H1 (cell line): ENCODE measurements at regions not wholly inside any gene's neighbourhood (a gene's known extent, or its start where the extent isn't known, plus 50 kb on each side); places are given as distances from the start of the nearest gene placed in this dataset.

Source experiments
- ASH2L ChIP-seq: fragments of 200-600, 300-600 bp; sonication (generic); IDR thresholded peaks from one replicate; pipeline ENCODE4 v1.7.1; 2017; ENCODE audit warnings: low read length
- ATF3 ChIP-seq: IDR thresholded peaks from 2 replicates; pipeline ENCODE4 v1.6.1; 2011; ENCODE audit warnings: low read depth, mild to moderate bottlenecking, low read length; ENCODE audit not compliant: insufficient read depth
- EGR1 ChIP-seq: IDR thresholded peaks from 2 replicates; pipeline ENCODE4 v1.6.1; 2011; ENCODE audit warnings: low read depth, low read length, borderline replicate concordance
- KDM5A ChIP-seq: fragments of 200-600 bp; IDR thresholded peaks from 2 replicates; pipeline ENCODE4 v1.7.1; 2012; ENCODE audit warnings: mild to moderate bottlenecking, low read length, inconsistent platforms, mixed read lengths
- RAD21 ChIP-seq, 2 experiments: IDR thresholded peaks in 1 of 2; conservative IDR thresholded peaks in 1 of 2; 2 replicates each; pipeline ENCODE4 v1.6.1; 2011; ENCODE audit warnings: low read depth in 2 of 2, low read length in 2 of 2, improper control_type of control experiment in 1 of 2, inconsistent platforms in 1 of 2, mild to moderate bottlenecking in 1 of 2, moderate library complexity in 1 of 2

GRCh38 chr1:4083231-4084047, 183.4 kb upstream of the C1orf174 start (continued):
- no peak for TF ChIP-seq ATF3
- no peak for TF ChIP-seq KDM5A
- TF ChIP-seq EGR1: no peak
- no peak for TF ChIP-seq ASH2L
- no peak for TF ChIP-seq RAD21 (IDR thresholded peaks at IDR 0.05 in 1 of 2, conservative IDR thresholded peaks at IDR 0.05 in 1 of 2; ENCODE audit: low read depth in 2 of 2, low read length in 2 of 2)
